ENCODE measurements at regions not wholly inside any gene's neighbourhood (a gene's known extent, or its start where the extent isn't known, plus 50 kb on each side); places are given as distances from the start of the nearest gene placed in this dataset.

- DNase-seq = no peak
Measured at GRCh38 chr13:50587115-50587514, 256.4 kb downstream of the DLEU7 start.

- DNase-seq = no peak
Measured at GRCh38 chr13:50587645-50588373, 255.7 kb downstream of the DLEU7 start.

GRCh38 chr13:50588491-50589130, 254.9 kb downstream of the DLEU7 start:
- no peak for DNase-seq

GRCh38 chr13:50589139-50589538, 254.4 kb downstream of the DLEU7 start:
- no peak for DNase-seq

- DNase-seq = no peak
Measured at GRCh38 chr13:50589651-50590054, 253.8 kb downstream of the DLEU7 start.

- DNase-seq = no peak
Measured at GRCh38 chr13:50592412-50593155, 250.9 kb downstream of the DLEU7 start.

GRCh38 chr13:50593207-50593606, 250.3 kb downstream of the DLEU7 start:
- no peak for DNase-seq

GRCh38 chr13:50594276-50595051, 249.0 kb downstream of the DLEU7 start:
- no peak for DNase-seq

- DNase-seq = no peak
Measured at GRCh38 chr13:50595196-50595595, 248.3 kb downstream of the DLEU7 start.

GRCh38 chr13:50596156-50596555, 247.3 kb downstream of the DLEU7 start:
- DNase-seq = no peak

GRCh38 chr13:50596776-50597203, 246.7 kb downstream of the DLEU7 start:
- DNase-seq = no peak

- no peak for DNase-seq
Measured at GRCh38 chr13:50598338-50598737, 245.2 kb downstream of the DLEU7 start.

- no peak for DNase-seq
Measured at GRCh38 chr13:50599046-50599445, 244.4 kb downstream of the DLEU7 start.

GRCh38 chr13:50599927-50600326, 243.6 kb downstream of the DLEU7 start:
- DNase-seq = no peak

GRCh38 chr13:50608370-50608769, 235.1 kb downstream of the DLEU7 start:
- DNase-seq = no peak

- DNase-seq = no peak
Measured at GRCh38 chr13:50609011-50609410, 234.5 kb downstream of the DLEU7 start.

GRCh38 chr13:50610238-50610637, 233.3 kb downstream of the DLEU7 start:
- DNase-seq = no peak

- DNase-seq = no peak
Measured at GRCh38 chr13:50611117-50611781, 232.2 kb downstream of the DLEU7 start.

- DNase-seq = no peak
Measured at GRCh38 chr13:50612717-50613116, 230.8 kb downstream of the DLEU7 start.

GRCh38 chr13:50613356-50613831, 230.1 kb downstream of the DLEU7 start:
- peak in 1 of 2 experiments; percentile 11 for DNase-seq

- no peak for DNase-seq
Measured at GRCh38 chr13:50615234-50615633, 228.3 kb downstream of the DLEU7 start.

GRCh38 chr13:50616101-50616500, 227.4 kb downstream of the DLEU7 start:
- DNase-seq = no peak
